Type B pancreatic cell (in vitro differentiated cells): ENCODE measurements at regions not wholly inside any gene's neighbourhood (a gene's known extent, or its start where the extent isn't known, plus 50 kb on each side); places are given as distances from the start of the nearest gene placed in this dataset.

Source experiments
- DNase-seq: peaks from one replicate; pipeline ENCODE4 v3.0.0; 2021; ENCODE audit warnings: mixed read lengths; ENCODE audit not compliant: unreplicated experiment; ENCODE audit errors: extremely low spot score
- H3K27ac Mint-ChIP-seq: 2 replicates; pipeline ENCODE4 v1.8.0; 2021; ENCODE audit warnings: mild to moderate bottlenecking, mixed read lengths
- H3K27me3 Mint-ChIP-seq: 2 replicates; pipeline ENCODE4 v1.8.0; 2021; ENCODE audit warnings: mixed read lengths
- H3K36me3 Mint-ChIP-seq: 2 replicates; pipeline ENCODE4 v1.8.0; 2021; ENCODE audit warnings: mixed read lengths
- H3K4me1 Mint-ChIP-seq: one replicate; pipeline ENCODE4 v1.8.0; 2021; ENCODE audit warnings: mixed read lengths; ENCODE audit not compliant: unreplicated experiment
- H3K4me3 Mint-ChIP-seq: 2 replicates; pipeline ENCODE4 v1.8.0; 2021; ENCODE audit warnings: mild to moderate bottlenecking, mixed read lengths
- H3K9me3 Mint-ChIP-seq: 2 replicates; pipeline ENCODE4 v1.8.0; 2021; ENCODE audit warnings: mixed read lengths
- CTCF ChIP-seq: fragments of 200-600 bp; sonication (generic); conservative IDR thresholded peaks from 2 replicates; pipeline ENCODE4 v1.5.0; 2021; ENCODE audit warnings: antibody characterized with exemption, mild to moderate bottlenecking

DNA sequence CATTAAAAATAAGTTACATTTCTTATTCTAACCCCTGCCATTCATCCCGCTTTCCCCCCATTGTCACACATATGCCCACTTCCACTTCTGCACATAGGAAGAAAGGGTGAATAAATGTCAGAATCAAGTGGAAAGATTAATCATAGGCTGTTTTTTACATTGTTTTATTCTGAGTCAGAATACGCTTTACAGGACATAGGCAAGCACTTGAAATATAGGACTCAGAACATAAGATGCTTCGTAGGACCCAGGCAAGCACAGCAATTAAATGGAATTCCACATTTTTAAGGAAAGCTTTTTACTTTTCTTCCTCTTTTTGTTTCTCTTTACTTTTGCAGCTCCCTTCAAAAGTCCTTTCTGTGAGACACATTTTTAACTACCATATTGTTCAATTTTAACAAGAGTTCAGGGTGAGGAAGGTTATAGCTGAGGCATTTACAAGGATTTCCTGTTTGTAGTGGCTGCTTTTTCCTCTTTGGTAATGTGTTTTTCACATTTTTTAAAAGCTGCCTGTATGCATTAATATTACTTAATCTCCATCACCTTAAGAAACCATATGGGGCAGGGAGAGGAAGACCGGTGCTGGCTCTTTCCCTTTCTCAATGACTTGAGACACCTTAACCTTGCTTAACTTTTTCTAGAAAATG, 130.0 kb downstream of the TES start:
- no peak for DNase-seq
- no peak for TF ChIP-seq CTCF
- Mint-ChIP-seq H3K4me3 (no peak overlapping the region), H3K36me3 (no peaks in the 10 kb centered on the region), H3K9me3 (no peaks in the 10 kb centered on the region), H3K27me3 (peaks cover 4% of the 10 kb centered on the region), H3K27ac (no peak overlapping the region), H3K4me1 (no peaks in the 10 kb centered on the region)

DNA sequence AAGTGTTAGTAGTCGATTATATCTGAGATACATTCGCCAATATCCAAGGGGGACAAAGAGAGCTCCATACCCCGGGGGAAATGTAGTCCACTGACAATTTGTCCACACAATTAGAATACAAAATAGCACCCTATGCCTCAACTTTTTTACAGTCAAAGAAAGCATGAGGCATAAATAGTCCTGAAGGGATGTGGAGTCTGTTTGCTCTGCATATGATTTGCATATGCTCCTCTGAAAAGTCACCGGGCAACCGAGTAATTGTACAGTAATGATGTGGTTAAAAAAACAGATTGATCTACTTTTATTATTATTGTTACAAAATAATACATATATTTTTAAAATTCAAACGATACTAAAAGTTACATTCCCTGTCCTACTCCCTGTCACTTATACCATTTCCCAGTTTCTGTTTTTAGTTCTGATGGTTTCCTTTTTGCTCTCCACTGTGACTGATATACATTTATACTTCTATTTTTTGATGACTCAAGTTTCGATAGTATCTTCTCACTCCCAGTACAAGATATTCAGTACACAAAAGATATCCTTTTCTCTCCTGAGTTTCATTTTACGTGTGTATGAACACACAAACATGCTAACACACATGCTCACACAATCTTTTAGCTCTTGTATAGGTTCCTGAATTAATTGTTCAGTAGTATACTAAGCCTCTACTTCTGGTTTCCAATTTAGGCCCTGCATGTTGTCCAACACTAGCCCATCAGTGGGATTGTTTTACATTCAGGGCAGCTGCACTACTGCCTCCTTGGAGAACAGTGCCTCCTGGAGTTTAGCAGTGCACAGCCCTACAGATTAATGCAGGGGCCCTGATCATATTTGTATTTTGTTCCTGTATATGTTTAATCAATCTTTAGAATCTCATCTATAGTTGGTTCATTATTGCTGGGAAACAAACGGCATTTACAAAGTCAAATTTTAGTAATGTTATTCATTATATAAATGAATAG, 130.9 kb downstream of the TES start:
- Mint-ChIP-seq H3K27ac (no peak overlapping the region), H3K27me3 (peaks cover 3% of the 10 kb centered on the region), H3K9me3 (no peaks in the 10 kb centered on the region), H3K36me3 (no peaks in the 10 kb centered on the region), H3K4me1 (no peaks in the 10 kb centered on the region), H3K4me3 (no peak overlapping the region)
- DNase-seq, result no peak
- no peak for TF ChIP-seq CTCF

- Mint-ChIP-seq H3K36me3 (no peaks in the 10 kb centered on the region), H3K9me3 (no peaks in the 10 kb centered on the region), H3K27ac (no peak overlapping the region), H3K27me3 (peaks cover 3% of the 10 kb centered on the region), H3K4me1 (no peaks in the 10 kb centered on the region), H3K4me3 (no peak overlapping the region)
- no peak for DNase-seq
- no peak for TF ChIP-seq CTCF
These were observed 131.8 kb downstream of the TES start for GRCh38 chr7:116342125-116342524.

- peaks cover 5% of the 10 kb centered on the region for H3K9me3 Mint-ChIP-seq
- no peaks in the 10 kb centered on the region for H3K27me3 Mint-ChIP-seq
- no peaks in the 10 kb centered on the region for H3K4me1 Mint-ChIP-seq
- no peaks in the 10 kb centered on the region for H3K36me3 Mint-ChIP-seq
- no peak for TF ChIP-seq CTCF
- H3K27ac Mint-ChIP-seq, result no peak overlapping the region
- no peak overlapping the region for H3K4me3 Mint-ChIP-seq
- no peak for DNase-seq
These were observed 137.0 kb downstream of the TES start for GRCh38 chr7:116347151-116347832.

DNA sequence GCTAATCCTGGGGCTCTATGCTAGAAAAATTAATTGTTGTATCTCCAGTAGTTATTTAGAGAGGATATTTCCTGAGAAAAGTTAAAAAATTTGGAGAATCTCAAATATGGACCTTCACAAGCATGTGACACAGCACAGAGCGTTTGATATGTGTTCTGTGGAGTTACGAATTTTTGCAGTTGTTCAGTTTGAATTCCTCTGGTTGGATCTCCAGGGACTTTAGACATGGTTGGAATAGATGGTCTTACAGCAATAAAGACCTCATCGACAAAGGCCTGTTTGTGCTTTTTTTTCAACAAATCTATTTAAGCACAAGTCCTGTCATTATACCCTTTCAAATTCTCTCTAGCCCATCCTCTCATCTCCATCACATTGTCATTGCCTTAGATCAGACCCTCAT, 138.0 kb downstream of the TES start:
- DNase-seq, result no peak
- Mint-ChIP-seq H3K36me3 (no peaks in the 10 kb centered on the region), H3K9me3 (peaks cover 5% of the 10 kb centered on the region), H3K4me1 (no peaks in the 10 kb centered on the region), H3K27me3 (no peaks in the 10 kb centered on the region), H3K4me3 (no peak overlapping the region), H3K27ac (no peak overlapping the region)
- TF ChIP-seq CTCF, result no peak
